ENCODE measurements at regions not wholly inside any gene's neighbourhood (a gene's known extent, or its start where the extent isn't known, plus 50 kb on each side); places are given as distances from the start of the nearest gene placed in this dataset.

GRCh38 chrX:58051346-58051745, 141.1 kb upstream of the ZXDA start:
- DNase-seq: no peak

GRCh38 chrX:58044130-58044529, 133.9 kb upstream of the ZXDA start:
- DNase-seq: no peak

- peak in 8 of 58 donors; percentile 0 to 15 (median 2) for DNase-seq
Observed at GRCh38 chrX:58025979-58026378, 115.7 kb upstream of the ZXDA start.

- DNase-seq: no peak
Observed at GRCh38 chrX:57985951-57986350, 75.7 kb upstream of the ZXDA start.

DNA sequence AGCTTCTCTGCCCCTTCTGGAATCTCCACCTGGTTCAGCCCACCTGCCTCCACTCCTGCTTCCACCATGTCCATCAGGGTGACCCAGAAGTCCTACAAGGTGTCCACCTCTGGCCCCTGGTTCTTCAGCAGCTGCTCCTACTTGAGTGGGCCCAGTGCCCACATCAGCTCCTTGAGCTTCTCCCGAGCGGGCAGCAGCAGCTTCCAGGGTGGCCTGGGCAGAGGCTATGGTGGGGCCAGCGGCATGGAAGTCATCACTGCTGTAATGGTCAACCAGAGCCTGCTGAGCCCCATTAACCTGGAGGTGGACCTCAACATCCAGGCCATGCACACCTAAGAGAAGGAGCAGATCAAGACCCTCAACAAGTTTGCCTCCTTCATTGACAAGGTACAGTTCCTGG, 74.4 kb upstream of the ZXDA start:
- DNase-seq: no peak

GRCh38 chrX:57977992-57978391, 67.7 kb upstream of the ZXDA start:
- DNase-seq: no peak

- DNase-seq: no peak
Observed at GRCh38 chrX:57964975-57965374, 54.7 kb upstream of the ZXDA start.

Data from anterior cingulate cortex (tissue), 58 donors.